Neuronal stem cell (in vitro differentiated cells): ENCODE measurements at regions not wholly inside any gene's neighbourhood (a gene's known extent, or its start where the extent isn't known, plus 50 kb on each side); places are given as distances from the start of the nearest gene placed in this dataset.
"Not testable (repeated sequence)": the region's sequence is repeated elsewhere in the genome, so short reads cannot be mapped to it uniquely, and the experiment has no call there.

ENCODE experiments used
- DNase-seq: peaks from one replicate; pipeline ENCODE4 v3.0.0-alpha.2; 2013; ENCODE audit warnings: low spot score
- H2AFZ ChIP-seq: one replicate; pipeline ENCODE4 v1.6.1; 2013; ENCODE audit warnings: mild to moderate bottlenecking, low read length, inconsistent platforms
- H2AK5ac ChIP-seq: 2 replicates; pipeline ENCODE4 v1.6.1; 2013; ENCODE audit warnings: low read depth, mild to moderate bottlenecking, inconsistent platforms, low read length, moderate library complexity, mixed read lengths
- H2BK120ac ChIP-seq: 2 replicates; pipeline ENCODE4 v1.6.1; 2013; ENCODE audit warnings: low read depth, mild to moderate bottlenecking, inconsistent platforms, low read length, moderate library complexity, mixed read lengths
- H2BK12ac ChIP-seq: one replicate; pipeline ENCODE4 v1.6.1; 2013; ENCODE audit warnings: low read length, inconsistent platforms
- H2BK15ac ChIP-seq: 2 replicates; pipeline ENCODE4 v1.6.1; 2013; ENCODE audit warnings: mild to moderate bottlenecking, low read length, inconsistent platforms, mixed read lengths
- H2BK5ac ChIP-seq: one replicate; pipeline ENCODE4 v1.6.1; 2013; ENCODE audit warnings: inconsistent platforms, mild to moderate bottlenecking, low read length, moderate library complexity
- H3K14ac ChIP-seq: one replicate; pipeline ENCODE4 v1.6.1; 2013; ENCODE audit warnings: low read length, inconsistent platforms
- H3K18ac ChIP-seq: 2 replicates; pipeline ENCODE4 v1.6.1; 2013; ENCODE audit warnings: low read length, inconsistent platforms
- H3K23ac ChIP-seq: 2 replicates; pipeline ENCODE4 v1.6.1; 2013; ENCODE audit warnings: low read depth, mild to moderate bottlenecking, mixed read lengths, low read length, inconsistent platforms; ENCODE audit not compliant: poor library complexity
- H3K27ac ChIP-seq: replicated peaks from 3 replicates; pipeline ENCODE4 v1.5.1; 2013; ENCODE audit warnings: low read length, inconsistent platforms
- H3K27me3 ChIP-seq, 3 experiments: 2 replicates each; pipeline ENCODE4 v1.6.1; 2013; ENCODE audit warnings: low read length in 3 of 3, mild to moderate bottlenecking in 2 of 3, inconsistent platforms in 1 of 3, low read depth in 1 of 3, mixed read lengths in 1 of 3, moderate library complexity in 1 of 3; ENCODE audit not compliant: control insufficient read depth in 3 of 3, insufficient read depth in 3 of 3
- H3K36me3 ChIP-seq, 2 donors: replicated peaks in 1 of 2; 2 replicates each; pipeline ENCODE4 v1.6.1; 2013; ENCODE audit warnings: low read length in 2 of 2; ENCODE audit not compliant: control insufficient read depth in 2 of 2, insufficient read depth in 2 of 2
- H3K4ac ChIP-seq: 2 replicates; pipeline ENCODE4 v1.6.1; 2013; ENCODE audit warnings: inconsistent platforms, mild to moderate bottlenecking, low read length, moderate library complexity
- H3K4me1 ChIP-seq, 2 donors: 1 replicate in 1 of 2; 2 replicates in 1 of 2; pipeline ENCODE4 v1.6.1; 2013; ENCODE audit warnings: low read length in 2 of 2, low read depth in 1 of 2; ENCODE audit not compliant: control insufficient read depth in 2 of 2, insufficient read depth in 1 of 2
- H3K4me2 ChIP-seq: one replicate; pipeline ENCODE4 v1.6.1; 2013; ENCODE audit warnings: mild to moderate bottlenecking, low read length, inconsistent platforms; ENCODE audit not compliant: insufficient read depth, poor library complexity, severe bottlenecking
- H3K4me3 ChIP-seq, 2 donors: 2 replicates each; pipeline ENCODE4 v1.5.1; 2013; ENCODE audit warnings: low read length in 2 of 2, mild to moderate bottlenecking in 2 of 2, inconsistent platforms in 1 of 2, moderate library complexity in 1 of 2
- H3K79me1 ChIP-seq: one replicate; pipeline ENCODE4 v1.6.1; 2013; ENCODE audit warnings: low read depth, mild to moderate bottlenecking, inconsistent platforms, low read length, moderate library complexity
- H3K9ac ChIP-seq: one replicate; pipeline ENCODE4 v1.6.1; 2013; ENCODE audit warnings: mild to moderate bottlenecking, low read depth, low read length, inconsistent platforms; ENCODE audit not compliant: poor library complexity
- H3K9me3 ChIP-seq, 2 donors: replicated peaks in 1 of 2; 2 replicates each; pipeline versions ENCODE3 to v1.6.1; 2013; ENCODE audit warnings: low read length in 2 of 2, mild to moderate bottlenecking in 2 of 2, inconsistent platforms in 1 of 2, low read depth in 1 of 2, mixed read lengths in 1 of 2, moderate library complexity in 1 of 2; ENCODE audit not compliant: control insufficient read depth in 2 of 2, insufficient read depth in 1 of 2
- H4K8ac ChIP-seq: one replicate; pipeline ENCODE4 v1.6.1; 2013; ENCODE audit warnings: low read depth, mild to moderate bottlenecking, inconsistent platforms, low read length, moderate library complexity
- H4K91ac ChIP-seq: one replicate; pipeline ENCODE4 v1.6.1; 2013; ENCODE audit warnings: low read length, low read depth, mild to moderate bottlenecking, inconsistent platforms; ENCODE audit not compliant: poor library complexity
- WGBS, 2 donors: extraction: QIAGEN DNeasy Blood & Tissue Kit; methylation state at CpG; one replicate each; pipeline ENCODE4 v1.1.7; 2013; ENCODE audit warnings: missing lambda C conversion rate in 2 of 2, mixed read lengths in 1 of 2; ENCODE audit not compliant: insufficient read length in 2 of 2, insufficient replicate concordance in 1 of 2; ENCODE audit errors: extremely low coverage in 2 of 2; 5-methylcytosine and 5-hydroxymethylcytosine counted together

DNA sequence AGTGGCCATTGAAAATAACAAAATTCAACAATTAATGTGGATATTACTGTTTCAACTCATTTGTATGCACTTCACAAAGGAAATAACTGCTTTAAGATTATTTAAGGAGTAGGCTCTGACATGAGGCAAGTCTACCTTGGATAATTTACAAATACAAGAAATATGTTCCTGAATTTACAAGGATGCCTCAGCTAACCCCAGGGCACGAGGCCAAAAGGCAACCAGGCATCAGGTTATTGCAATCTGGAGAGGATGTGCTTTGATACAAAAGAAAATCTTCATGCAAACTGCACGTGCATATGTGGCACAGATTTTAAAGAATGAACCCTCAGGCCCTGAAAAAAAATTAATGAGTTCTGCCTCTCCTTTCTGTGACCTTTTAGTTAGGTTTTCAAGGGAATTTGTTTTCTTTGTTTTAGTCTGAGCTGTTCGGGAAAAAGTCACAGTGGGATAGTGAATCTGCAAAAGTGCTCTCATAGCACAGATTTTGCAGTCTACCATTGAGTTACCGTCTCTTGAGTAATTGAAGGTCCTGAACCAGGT is 1304.2 kb upstream of the ADGRL4 start:
- no peaks in the 10 kb centered on the region for H3K79me1 ChIP-seq
- H3K9ac ChIP-seq: no peak overlapping the region
- peaks cover 0 to 2% of the 10 kb centered on the region in 2 donors for H3K4me1 ChIP-seq
- no peak overlapping the region for H3K23ac ChIP-seq
- no peak overlapping the region for H3K14ac ChIP-seq
- no peak overlapping the region for H3K18ac ChIP-seq
- no peak overlapping the region for H3K4me3 ChIP-seq
- no peak overlapping the region for H3K27ac ChIP-seq
- no peak overlapping the region for H4K8ac ChIP-seq
- H3K4ac ChIP-seq: no peak overlapping the region
- no peak overlapping the region for H2BK120ac ChIP-seq
- no peaks in the 10 kb centered on the region for H3K27me3 ChIP-seq
- H2AFZ ChIP-seq: peak overlapping the region; percentile 44
- no peak for DNase-seq
- no peak overlapping the region for H2BK5ac ChIP-seq
- H3K36me3 ChIP-seq: no peaks in the 10 kb centered on the region
- no peak overlapping the region for H2BK12ac ChIP-seq
- H3K4me2 ChIP-seq: no peak overlapping the region
- H4K91ac ChIP-seq: no peak overlapping the region
- no peak overlapping the region for H2BK15ac ChIP-seq
- H2AK5ac ChIP-seq: no peak overlapping the region
- WGBS, 2 donors: no CpG with 5 or more reads among the region's 4 CpGs
- H3K9me3 ChIP-seq: no peaks in the 10 kb centered on the region

DNA sequence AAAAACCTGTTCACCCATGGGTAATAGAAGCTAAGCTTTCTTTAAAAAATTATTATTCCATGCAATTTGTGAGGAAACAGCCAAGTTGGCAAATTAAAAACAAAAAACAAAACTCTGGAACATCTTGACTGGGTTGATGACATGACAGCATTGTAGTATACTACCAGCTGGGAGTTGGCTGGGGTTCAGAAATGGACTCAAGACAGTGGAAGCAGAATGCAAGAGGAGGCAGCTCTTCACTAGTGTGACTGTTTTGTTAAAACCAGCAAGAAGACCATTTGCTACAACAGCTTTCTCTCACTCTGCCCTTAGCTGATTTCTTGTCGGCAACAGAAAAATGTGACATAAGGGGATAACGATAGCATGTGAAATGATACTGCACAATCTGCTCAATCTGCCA is 1298.9 kb upstream of the ADGRL4 start:
- no peak overlapping the region for H3K4ac ChIP-seq
- no peak overlapping the region for H2BK5ac ChIP-seq
- H2BK15ac ChIP-seq: no peak overlapping the region
- no peak overlapping the region for H3K27ac ChIP-seq
- no peak overlapping the region for H2BK120ac ChIP-seq
- H3K4me2 ChIP-seq: no peak overlapping the region
- no peak overlapping the region for H3K9ac ChIP-seq
- H2AFZ ChIP-seq: no peak overlapping the region
- H3K4me3 ChIP-seq: no peak overlapping the region
- no peaks in the 10 kb centered on the region for H3K9me3 ChIP-seq
- no peak overlapping the region for H3K23ac ChIP-seq
- no peak overlapping the region for H3K14ac ChIP-seq
- H3K27me3 ChIP-seq: no peaks in the 10 kb centered on the region
- no peak for DNase-seq
- no peak overlapping the region for H4K91ac ChIP-seq
- H3K79me1 ChIP-seq: no peaks in the 10 kb centered on the region
- H3K4me1 ChIP-seq: no peaks in the 10 kb centered on the region
- H4K8ac ChIP-seq: no peak overlapping the region
- H2BK12ac ChIP-seq: no peak overlapping the region
- no CpG with 5 or more reads among the region's 2 CpGs for WGBS, 2 donors
- no peaks in the 10 kb centered on the region for H3K36me3 ChIP-seq
- no peak overlapping the region for H2AK5ac ChIP-seq
- no peak overlapping the region for H3K18ac ChIP-seq

DNA sequence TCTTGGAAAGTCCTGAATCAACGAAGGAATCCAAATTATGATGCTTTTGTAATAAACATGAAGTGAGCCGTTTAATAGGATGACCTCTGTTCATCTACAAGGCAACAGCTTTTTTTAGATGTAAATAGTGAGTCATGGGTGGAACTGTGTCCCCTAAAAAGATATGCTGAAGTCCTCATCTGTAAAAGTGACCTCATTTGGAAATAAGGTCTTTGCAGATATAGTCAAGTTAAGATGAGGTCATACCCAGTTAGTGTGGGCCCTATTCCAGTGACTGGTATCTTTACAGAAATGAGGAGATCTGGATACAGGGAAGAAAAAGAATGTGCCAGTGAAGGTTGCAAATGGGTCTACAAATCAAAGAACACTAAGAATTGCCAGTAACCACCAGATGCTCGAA is 1287.3 kb upstream of the ADGRL4 start:
- H2AK5ac ChIP-seq: no peak overlapping the region
- H3K79me1 ChIP-seq: no peaks in the 10 kb centered on the region
- H2BK12ac ChIP-seq: no peak overlapping the region
- H3K14ac ChIP-seq: no peak overlapping the region
- H2BK15ac ChIP-seq: no peak overlapping the region
- no peak overlapping the region for H2BK5ac ChIP-seq
- no peak overlapping the region for H3K4me2 ChIP-seq
- no peak overlapping the region for H3K27ac ChIP-seq
- H3K18ac ChIP-seq: no peak overlapping the region
- H4K91ac ChIP-seq: no peak overlapping the region
- no peaks in the 10 kb centered on the region for H3K27me3 ChIP-seq
- H3K9me3 ChIP-seq: no peaks in the 10 kb centered on the region
- H3K4me3 ChIP-seq: no peak overlapping the region
- no peak overlapping the region for H3K23ac ChIP-seq
- H2AFZ ChIP-seq: no peak overlapping the region
- no CpG with 5 or more reads among the region's 3 CpGs for WGBS, 2 donors
- H2BK120ac ChIP-seq: no peak overlapping the region
- no peak overlapping the region for H4K8ac ChIP-seq
- no peak for DNase-seq
- H3K4ac ChIP-seq: no peak overlapping the region
- H3K4me1 ChIP-seq: no peaks in the 10 kb centered on the region
- H3K9ac ChIP-seq: no peak overlapping the region
- H3K36me3 ChIP-seq: no peaks in the 10 kb centered on the region

DNA sequence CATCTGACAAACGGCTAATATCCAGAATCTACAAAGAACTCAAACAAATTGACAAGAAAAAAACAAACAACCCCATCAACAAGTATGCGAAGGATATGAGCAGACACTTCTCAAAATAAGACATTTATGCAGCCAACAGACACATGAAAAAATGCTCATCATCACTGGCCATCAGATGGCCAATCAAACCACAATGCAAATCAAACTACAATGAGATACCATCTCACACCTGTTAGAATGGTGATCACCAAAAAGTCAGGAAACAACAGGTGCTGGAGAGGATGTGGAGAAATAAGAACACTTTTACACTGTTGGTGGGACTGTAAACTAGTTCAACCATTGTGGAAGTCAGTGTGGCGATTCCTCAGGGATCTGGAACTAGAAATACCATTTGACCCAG is 1282.2 kb upstream of the ADGRL4 start:
- H3K9ac ChIP-seq, H3K4me3 ChIP-seq, H3K4me2 ChIP-seq, H3K14ac ChIP-seq, H3K79me1 ChIP-seq, H4K8ac ChIP-seq, H3K27me3 ChIP-seq, H2BK15ac ChIP-seq, H3K27ac ChIP-seq, H2BK120ac ChIP-seq, H3K18ac ChIP-seq, H2AK5ac ChIP-seq, H3K9me3 ChIP-seq, H2BK12ac ChIP-seq, H4K91ac ChIP-seq, DNase-seq, H3K23ac ChIP-seq, H2AFZ ChIP-seq, H3K4me1 ChIP-seq, H3K4ac ChIP-seq, H2BK5ac ChIP-seq, H3K36me3 ChIP-seq: not testable (repeated sequence)
- no CpG with 5 or more reads among the region's 3 CpGs for WGBS, 2 donors
